ENCODE measurements at regions not wholly inside any gene's neighbourhood (a gene's known extent, or its start where the extent isn't known, plus 50 kb on each side); places are given as distances from the start of the nearest gene placed in this dataset.
"Not testable (repeated sequence)": the region's sequence is repeated elsewhere in the genome, so short reads cannot be mapped to it uniquely, and the experiment has no call there.

DNA sequence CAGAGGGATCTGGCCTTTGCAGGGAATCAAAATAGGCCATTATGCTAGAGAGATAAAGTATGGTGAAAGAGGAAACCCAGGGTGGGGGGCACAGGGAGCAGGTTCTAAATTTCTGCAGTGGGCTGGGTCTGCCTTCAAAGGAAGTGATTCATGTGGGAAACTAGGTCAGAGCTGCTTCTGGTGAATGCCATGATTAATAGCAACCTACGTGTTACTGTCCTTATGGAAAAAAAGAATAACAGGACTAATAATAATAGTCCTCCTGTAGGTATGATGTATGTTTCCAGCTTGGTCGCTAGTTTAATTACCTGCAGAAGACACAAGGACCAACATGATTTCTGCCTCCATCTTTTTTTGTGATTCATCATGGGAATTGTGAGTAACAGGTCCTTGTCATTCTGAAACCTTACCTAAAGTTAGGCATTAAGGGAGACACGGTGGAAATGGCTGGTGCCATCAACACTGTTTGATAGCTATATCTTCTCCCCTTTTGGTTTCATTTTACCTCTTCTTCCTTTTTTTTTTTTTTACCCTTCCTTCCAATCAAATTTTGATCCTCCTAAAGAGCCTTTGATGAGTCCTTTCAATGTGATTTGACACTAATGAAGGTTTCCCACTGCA is 180.4 kb downstream of the CPEB2 start:
- H3K4me3 ChIP-seq (ENCODE audit: low read depth in 1 of 5, low read length in 5 of 5), result no peak overlapping the region
- H3K9me3 ChIP-seq (ENCODE audit: control insufficient read depth in 5 of 5, low read length in 5 of 5), result no peaks in the 10 kb centered on the region
- H3K36me3 ChIP-seq (ENCODE audit: control insufficient read depth in 5 of 5, insufficient read depth in 5 of 5, low read length in 5 of 5), result no peaks in the 10 kb centered on the region
- H3K4me1 ChIP-seq (ENCODE audit: control insufficient read depth in 5 of 5, insufficient read depth in 5 of 5, low read length in 5 of 5), result no peaks in the 10 kb centered on the region
- no peak overlapping the region for H3K9ac ChIP-seq (ENCODE audit: low read length in 5 of 5)
- H3K27ac ChIP-seq (ENCODE audit: low read depth, low read length), result no peak overlapping the region
- H3K27me3 ChIP-seq (ENCODE audit: control insufficient read depth in 5 of 5, insufficient read depth in 4 of 5, low read length in 5 of 5), result no peaks in the 10 kb centered on the region

DNA sequence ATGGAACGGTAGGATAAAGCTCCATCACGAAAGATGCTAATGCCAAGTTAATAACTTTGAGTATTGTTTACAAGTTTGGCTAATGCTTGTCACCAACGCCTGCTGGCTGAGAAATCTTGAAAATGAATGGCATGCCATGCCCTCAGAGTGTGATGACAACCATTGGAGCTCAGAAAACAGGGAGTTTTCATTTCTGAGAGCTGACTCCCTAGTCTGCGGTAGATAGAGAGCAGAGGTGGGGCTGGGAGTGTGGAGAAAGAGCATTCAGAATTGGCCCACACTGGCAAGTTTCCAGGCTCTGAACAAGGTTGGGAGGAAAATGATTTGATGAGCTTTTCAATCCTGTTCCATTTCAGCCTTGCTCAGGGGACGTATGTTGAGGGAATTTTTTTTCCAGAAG is 183.9 kb downstream of the CPEB2 start:
- no peaks in the 10 kb centered on the region for H3K9me3 ChIP-seq (ENCODE audit: control insufficient read depth in 5 of 5, low read length in 5 of 5)
- no peaks in the 10 kb centered on the region for H3K27me3 ChIP-seq (ENCODE audit: control insufficient read depth in 5 of 5, insufficient read depth in 4 of 5, low read length in 5 of 5)
- no peaks in the 10 kb centered on the region for H3K4me1 ChIP-seq (ENCODE audit: control insufficient read depth in 5 of 5, insufficient read depth in 5 of 5, low read length in 5 of 5)
- H3K27ac ChIP-seq (ENCODE audit: low read depth, low read length), result no peak overlapping the region
- H3K9ac ChIP-seq (ENCODE audit: low read length in 5 of 5), result no peak overlapping the region
- no peaks in the 10 kb centered on the region for H3K36me3 ChIP-seq (ENCODE audit: control insufficient read depth in 5 of 5, insufficient read depth in 5 of 5, low read length in 5 of 5)
- no peak overlapping the region for H3K4me3 ChIP-seq (ENCODE audit: low read depth in 1 of 5, low read length in 5 of 5)

DNA sequence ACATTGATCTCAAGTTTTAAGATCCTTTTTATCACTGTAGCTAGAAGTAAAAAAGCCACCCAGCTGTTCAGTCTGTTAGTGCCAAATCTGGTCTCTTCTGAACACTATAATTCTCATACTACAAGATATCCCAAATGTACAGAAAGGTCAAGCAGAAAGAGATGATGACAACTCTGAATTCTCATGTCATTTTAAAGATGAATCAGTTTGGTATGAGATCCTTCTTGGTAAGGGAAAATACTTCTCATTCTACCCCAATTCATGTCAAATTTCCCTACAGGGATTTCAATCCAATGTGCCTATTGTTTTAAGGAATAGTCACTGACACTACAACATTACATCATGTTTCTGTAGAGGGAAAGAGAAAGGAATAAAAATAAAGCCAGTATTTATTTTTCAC is 184.5 kb downstream of the CPEB2 start:
- H3K9me3 ChIP-seq (ENCODE audit: control insufficient read depth in 5 of 5, low read length in 5 of 5), result no peaks in the 10 kb centered on the region
- H3K9ac ChIP-seq (ENCODE audit: low read length in 5 of 5), result no peak overlapping the region
- no peaks in the 10 kb centered on the region for H3K36me3 ChIP-seq (ENCODE audit: control insufficient read depth in 5 of 5, insufficient read depth in 5 of 5, low read length in 5 of 5)
- no peak overlapping the region for H3K27ac ChIP-seq (ENCODE audit: low read depth, low read length)
- H3K4me3 ChIP-seq (ENCODE audit: low read depth in 1 of 5, low read length in 5 of 5), result no peak overlapping the region
- no peaks in the 10 kb centered on the region for H3K27me3 ChIP-seq (ENCODE audit: control insufficient read depth in 5 of 5, insufficient read depth in 4 of 5, low read length in 5 of 5)
- no peaks in the 10 kb centered on the region for H3K4me1 ChIP-seq (ENCODE audit: control insufficient read depth in 5 of 5, insufficient read depth in 5 of 5, low read length in 5 of 5)

- no peak overlapping the region for H3K9ac ChIP-seq (ENCODE audit: low read length in 5 of 5)
- H3K4me3 ChIP-seq (ENCODE audit: low read depth in 1 of 5, low read length in 5 of 5), result no peak overlapping the region
These were observed 186.6 kb downstream of the CPEB2 start for GRCh38 chr4:15188605-15189539.

DNA sequence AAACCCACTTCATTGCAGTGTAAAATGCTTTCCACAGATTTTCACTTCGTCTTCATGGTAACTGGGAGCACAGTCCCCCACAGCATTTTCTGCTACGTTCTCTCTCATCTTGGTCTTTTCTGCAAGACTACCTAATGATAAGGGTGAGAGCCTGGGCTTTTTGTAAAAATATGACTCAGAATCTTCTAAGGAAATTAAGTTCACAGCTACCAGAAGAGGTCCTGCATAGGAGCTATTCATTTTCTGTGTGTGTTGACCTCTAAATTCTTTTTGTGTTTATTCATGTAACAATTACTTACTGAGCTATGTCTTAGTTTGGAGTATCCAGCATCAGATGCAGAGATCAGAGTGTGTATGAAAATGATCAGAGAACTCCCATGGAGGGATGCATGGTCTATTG is 192.2 kb downstream of the CPEB2 start:
- Histone ChIP-seq H3K36me3 (ENCODE audit: control insufficient read depth in 5 of 5, insufficient read depth in 5 of 5, low read length in 5 of 5) (no peaks in the 10 kb centered on the region), H3K4me3 (ENCODE audit: low read depth in 1 of 5, low read length in 5 of 5) (no peak overlapping the region), H3K4me1 (ENCODE audit: control insufficient read depth in 5 of 5, insufficient read depth in 5 of 5, low read length in 5 of 5) (peaks cover 0 to 6% (median 4%) of the 10 kb centered on the region in 5 donors), H3K9me3 (ENCODE audit: control insufficient read depth in 5 of 5, low read length in 5 of 5) (no peaks in the 10 kb centered on the region), H3K27ac (ENCODE audit: low read depth, low read length) (no peak overlapping the region), H3K9ac (ENCODE audit: low read length in 5 of 5) (no peak overlapping the region), H3K27me3 (ENCODE audit: control insufficient read depth in 5 of 5, insufficient read depth in 4 of 5, low read length in 5 of 5) (no peaks in the 10 kb centered on the region)

More at GRCh38 chr4:15188605-15189539, 186.6 kb downstream of the CPEB2 start:
- H3K27ac ChIP-seq (ENCODE audit: low read depth, low read length), result no peak overlapping the region
- no peaks in the 10 kb centered on the region for H3K9me3 ChIP-seq (ENCODE audit: control insufficient read depth in 5 of 5, low read length in 5 of 5)
- no peaks in the 10 kb centered on the region for H3K4me1 ChIP-seq (ENCODE audit: control insufficient read depth in 5 of 5, insufficient read depth in 5 of 5, low read length in 5 of 5)
- no peaks in the 10 kb centered on the region for H3K27me3 ChIP-seq (ENCODE audit: control insufficient read depth in 5 of 5, insufficient read depth in 4 of 5, low read length in 5 of 5)
- no peaks in the 10 kb centered on the region for H3K36me3 ChIP-seq (ENCODE audit: control insufficient read depth in 5 of 5, insufficient read depth in 5 of 5, low read length in 5 of 5)

GRCh38 chr4:15197005-15197404 is 194.7 kb downstream of the CPEB2 start:
- no peaks in the 10 kb centered on the region for H3K27me3 ChIP-seq (ENCODE audit: control insufficient read depth in 5 of 5, insufficient read depth in 4 of 5, low read length in 5 of 5)
- no peak overlapping the region for H3K27ac ChIP-seq (ENCODE audit: low read depth, low read length)
- no peak overlapping the region for H3K9ac ChIP-seq (ENCODE audit: low read length in 5 of 5)
- H3K4me1 ChIP-seq (ENCODE audit: control insufficient read depth in 5 of 5, insufficient read depth in 5 of 5, low read length in 5 of 5), result peaks cover 0 to 6% (median 4%) of the 10 kb centered on the region in 5 donors
- no peaks in the 10 kb centered on the region for H3K36me3 ChIP-seq (ENCODE audit: control insufficient read depth in 5 of 5, insufficient read depth in 5 of 5, low read length in 5 of 5)
- H3K9me3 ChIP-seq (ENCODE audit: control insufficient read depth in 5 of 5, low read length in 5 of 5), result no peaks in the 10 kb centered on the region
- H3K4me3 ChIP-seq (ENCODE audit: low read depth in 1 of 5, low read length in 5 of 5), result no peak overlapping the region

GRCh38 chr4:15198070-15198727 is 195.9 kb downstream of the CPEB2 start:
- Histone ChIP-seq H3K27ac (ENCODE audit: low read depth, low read length) (no peak overlapping the region), H3K9me3 (ENCODE audit: control insufficient read depth in 5 of 5, low read length in 5 of 5) (no peaks in the 10 kb centered on the region), H3K4me1 (ENCODE audit: control insufficient read depth in 5 of 5, insufficient read depth in 5 of 5, low read length in 5 of 5) (peaks cover 0 to 6% (median 4%) of the 10 kb centered on the region in 5 donors), H3K9ac (ENCODE audit: low read length in 5 of 5) (no peak overlapping the region), H3K27me3 (ENCODE audit: control insufficient read depth in 5 of 5, insufficient read depth in 4 of 5, low read length in 5 of 5) (no peaks in the 10 kb centered on the region), H3K36me3 (ENCODE audit: control insufficient read depth in 5 of 5, insufficient read depth in 5 of 5, low read length in 5 of 5) (no peaks in the 10 kb centered on the region), H3K4me3 (ENCODE audit: low read depth in 1 of 5, low read length in 5 of 5) (no peak overlapping the region)

GRCh38 chr4:15201782-15202181 is 199.5 kb downstream of the CPEB2 start:
- Histone ChIP-seq H3K9me3 (ENCODE audit: control insufficient read depth in 5 of 5, low read length in 5 of 5) (peaks cover 0 to 12% (median 9%) of the 10 kb centered on the region in 5 donors), H3K27me3 (ENCODE audit: control insufficient read depth in 5 of 5, insufficient read depth in 4 of 5, low read length in 5 of 5) (no peaks in the 10 kb centered on the region), H3K4me1 (ENCODE audit: control insufficient read depth in 5 of 5, insufficient read depth in 5 of 5, low read length in 5 of 5) (peaks cover 0 to 5% (median 4%) of the 10 kb centered on the region in 5 donors), H3K36me3 (ENCODE audit: control insufficient read depth in 5 of 5, insufficient read depth in 5 of 5, low read length in 5 of 5) (no peaks in the 10 kb centered on the region), H3K9ac (ENCODE audit: low read length in 5 of 5) (no peak overlapping the region), H3K4me3 (ENCODE audit: low read depth in 1 of 5, low read length in 5 of 5) (no peak overlapping the region), H3K27ac (ENCODE audit: low read depth, low read length) (no peak overlapping the region)

DNA sequence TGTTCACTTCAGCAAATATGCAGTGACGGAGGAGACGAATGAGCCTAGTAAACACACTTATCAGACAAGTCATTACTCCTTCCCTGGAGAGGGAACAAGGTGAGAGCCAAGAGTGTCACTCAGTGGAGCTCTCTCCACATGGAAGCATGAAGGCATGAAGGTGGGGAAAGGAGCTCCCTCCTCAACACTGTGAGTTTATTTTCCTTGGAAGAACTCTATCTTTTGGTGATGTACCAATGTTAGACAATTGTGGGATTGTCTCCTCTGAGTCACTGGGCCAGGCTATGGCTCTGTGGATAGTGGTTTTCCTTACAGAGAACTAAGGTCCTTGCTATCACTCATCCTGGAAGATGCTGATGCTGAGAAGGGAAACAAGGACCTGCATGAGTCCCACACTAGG is 200.2 kb downstream of the CPEB2 start:
- H3K36me3 ChIP-seq (ENCODE audit: control insufficient read depth in 5 of 5, insufficient read depth in 5 of 5, low read length in 5 of 5), result no peaks in the 10 kb centered on the region
- H3K27me3 ChIP-seq (ENCODE audit: control insufficient read depth in 5 of 5, insufficient read depth in 4 of 5, low read length in 5 of 5), result no peaks in the 10 kb centered on the region
- H3K9ac ChIP-seq (ENCODE audit: low read length in 5 of 5), result no peak overlapping the region
- peaks cover 0 to 16% (median 12%) of the 10 kb centered on the region in 5 donors for H3K9me3 ChIP-seq (ENCODE audit: control insufficient read depth in 5 of 5, low read length in 5 of 5)
- no peak overlapping the region for H3K4me3 ChIP-seq (ENCODE audit: low read depth in 1 of 5, low read length in 5 of 5)
- no peaks in the 10 kb centered on the region for H3K4me1 ChIP-seq (ENCODE audit: control insufficient read depth in 5 of 5, insufficient read depth in 5 of 5, low read length in 5 of 5)
- no peak overlapping the region for H3K27ac ChIP-seq (ENCODE audit: low read depth, low read length)

DNA sequence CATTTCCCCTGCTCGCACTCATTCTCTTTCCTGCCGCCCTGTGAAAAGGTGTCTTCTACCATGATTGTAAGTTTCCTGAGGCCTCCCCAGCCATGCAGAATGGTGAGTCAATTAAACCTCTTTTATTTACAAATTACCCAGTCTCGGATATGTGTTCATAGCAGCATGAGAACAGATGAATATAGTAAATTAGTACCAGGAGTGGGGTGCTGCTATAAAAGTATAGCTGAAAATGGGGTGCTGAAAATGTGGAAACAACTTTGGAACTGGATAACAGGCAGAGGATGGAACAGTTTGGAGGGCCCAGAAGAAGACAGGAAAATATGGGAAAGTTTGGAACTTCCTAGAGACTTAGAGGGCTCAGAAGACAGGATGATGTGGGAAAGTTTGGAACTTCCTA is 204.2 kb downstream of the CPEB2 start:
- H3K9me3 ChIP-seq (ENCODE audit: control insufficient read depth in 5 of 5, low read length in 5 of 5), result peaks cover 0 to 16% (median 12%) of the 10 kb centered on the region in 5 donors
- not testable (repeated sequence) for H3K4me1 ChIP-seq (ENCODE audit: control insufficient read depth in 5 of 5, insufficient read depth in 5 of 5, low read length in 5 of 5); H3K4me3 ChIP-seq (ENCODE audit: low read depth in 1 of 5, low read length in 5 of 5); H3K27ac ChIP-seq (ENCODE audit: low read depth, low read length); H3K36me3 ChIP-seq (ENCODE audit: control insufficient read depth in 5 of 5, insufficient read depth in 5 of 5, low read length in 5 of 5); H3K9ac ChIP-seq (ENCODE audit: low read length in 5 of 5); H3K27me3 ChIP-seq (ENCODE audit: control insufficient read depth in 5 of 5, insufficient read depth in 4 of 5, low read length in 5 of 5)
